ENCODE measurements at regions not wholly inside any gene's neighbourhood (a gene's known extent, or its start where the extent isn't known, plus 50 kb on each side); places are given as distances from the start of the nearest gene placed in this dataset.

DNA sequence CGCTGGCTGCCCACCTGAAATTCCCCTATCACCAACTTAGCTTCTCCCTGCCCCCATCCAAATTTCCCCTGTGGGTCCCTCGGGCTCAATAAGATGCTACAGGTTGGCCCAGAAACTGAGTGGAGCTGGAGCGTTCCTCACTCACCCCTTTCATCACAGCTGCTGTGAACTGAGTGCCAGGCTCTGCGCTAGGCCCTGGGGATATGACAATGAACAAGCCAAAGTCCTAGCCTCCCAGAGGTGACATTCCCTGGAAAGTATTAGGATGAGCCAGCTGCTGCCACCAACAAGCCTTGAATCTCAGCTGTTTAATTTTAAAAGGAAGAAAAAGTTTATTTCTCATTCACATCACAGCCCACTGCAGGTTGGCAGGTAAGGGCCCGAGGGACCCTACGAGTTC is 86.6 kb upstream of the EYA2 start:
- TF ChIP-seq ZFP30 (CRISPR knock-in tag; IDR thresholded peaks at IDR 0.05) (no peak), ARNTL (CRISPR knock-in tag; IDR thresholded peaks at IDR 0.05; ENCODE audit: borderline replicate concordance, low read depth) (no peak), PPARA (CRISPR knock-in tag; IDR thresholded peaks at IDR 0.05; ENCODE audit: borderline replicate concordance) (no peak), ESRRG (CRISPR knock-in tag; IDR thresholded peaks at IDR 0.05) (no peak), BACH2 (CRISPR knock-in tag; IDR thresholded peaks at IDR 0.05; ENCODE audit: borderline replicate concordance) (no peak)
- TF ChIP-seq, protein P1, sequence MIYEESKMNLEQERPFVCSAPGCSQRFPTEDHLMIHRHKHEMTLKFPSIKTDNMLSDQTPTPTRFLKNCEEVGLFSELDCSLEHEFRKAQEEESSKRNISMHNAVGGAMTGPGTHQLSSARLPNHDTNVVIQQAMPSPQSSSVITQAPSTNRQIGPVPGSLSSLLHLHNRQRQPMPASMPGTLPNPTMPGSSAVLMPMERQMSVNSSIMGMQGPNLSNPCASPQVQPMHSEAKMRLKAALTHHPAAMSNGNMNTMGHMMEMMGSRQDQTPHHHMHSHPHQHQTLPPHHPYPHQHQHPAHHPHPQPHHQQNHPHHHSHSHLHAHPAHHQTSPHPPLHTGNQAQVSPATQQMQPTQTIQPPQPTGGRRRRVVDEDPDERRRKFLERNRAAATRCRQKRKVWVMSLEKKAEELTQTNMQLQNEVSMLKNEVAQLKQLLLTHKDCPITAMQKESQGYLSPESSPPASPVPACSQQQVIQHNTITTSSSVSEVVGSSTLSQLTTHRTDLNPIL (CRISPR knock-in tag; IDR thresholded peaks at IDR 0.05; ENCODE audit: low read depth) = no peak
- TF ChIP-seq, protein P2, sequence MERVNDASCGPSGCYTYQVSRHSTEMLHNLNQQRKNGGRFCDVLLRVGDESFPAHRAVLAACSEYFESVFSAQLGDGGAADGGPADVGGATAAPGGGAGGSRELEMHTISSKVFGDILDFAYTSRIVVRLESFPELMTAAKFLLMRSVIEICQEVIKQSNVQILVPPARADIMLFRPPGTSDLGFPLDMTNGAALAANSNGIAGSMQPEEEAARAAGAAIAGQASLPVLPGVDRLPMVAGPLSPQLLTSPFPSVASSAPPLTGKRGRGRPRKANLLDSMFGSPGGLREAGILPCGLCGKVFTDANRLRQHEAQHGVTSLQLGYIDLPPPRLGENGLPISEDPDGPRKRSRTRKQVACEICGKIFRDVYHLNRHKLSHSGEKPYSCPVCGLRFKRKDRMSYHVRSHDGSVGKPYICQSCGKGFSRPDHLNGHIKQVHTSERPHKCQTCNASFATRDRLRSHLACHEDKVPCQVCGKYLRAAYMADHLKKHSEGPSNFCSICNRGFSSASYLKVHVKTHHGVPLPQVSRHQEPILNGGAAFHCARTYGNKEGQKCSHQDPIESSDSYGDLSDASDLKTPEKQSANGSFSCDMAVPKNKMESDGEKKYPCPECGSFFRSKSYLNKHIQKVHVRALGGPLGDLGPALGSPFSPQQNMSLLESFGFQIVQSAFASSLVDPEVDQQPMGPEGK (CRISPR knock-in tag; IDR thresholded peaks at IDR 0.05; ENCODE audit: borderline replicate concordance) = no peak
